Lower lobe of right lung (tissue), 2 donors: ENCODE measurements at regions not wholly inside any gene's neighbourhood (a gene's known extent, or its start where the extent isn't known, plus 50 kb on each side); places are given as distances from the start of the nearest gene placed in this dataset.

Experiments used
- ATAC-seq, 2 donors: fragments of 200-7000 bp; cut with Tn5 transposase; one replicate each; pipeline ENCODE4 v1.9.1; 2020 to 2022; ENCODE audit warnings: mild to moderate bottlenecking in 2 of 2, moderate library complexity in 2 of 2
- DNase-seq: peaks from one replicate; pipeline ENCODE4 v3.0.0-alpha.2; 2020
- H3K27ac ChIP-seq: fragments of 200-600 bp; one replicate; pipeline ENCODE4 v1.8.0; 2022
- H3K27me3 ChIP-seq: fragments of 200-600 bp; one replicate; pipeline ENCODE4 v1.8.0; 2022; ENCODE audit warnings: low read depth
- H3K36me3 ChIP-seq: fragments of 200-600 bp; one replicate; pipeline ENCODE4 v1.8.0; 2022; ENCODE audit warnings: mild to moderate bottlenecking
- H3K4me1 ChIP-seq: fragments of 200-600 bp; one replicate; pipeline ENCODE4 v1.8.0; 2022
- H3K4me3 ChIP-seq: fragments of 200-600 bp; one replicate; pipeline ENCODE4 v1.8.0; 2022; ENCODE audit warnings: mild to moderate bottlenecking
- H3K9me3 ChIP-seq: fragments of 200-600 bp; one replicate; pipeline ENCODE4 v1.8.0; 2022
- intact Hi-C: fragments of 100-400 bp; cut with DNase I; formaldehyde crosslinking; loops from one replicate; pipeline ENCODE4 v1.11.0; 2022
- TF ChIP-seq, protein P1 (sequence below): fragments of 200-600 bp; IDR thresholded peaks from one replicate; pipeline ENCODE4 v1.8.0; 2022; ENCODE audit warnings: antibody characterized with exemption, mild to moderate bottlenecking
- donor health status: DM: no; HTN: yes; CAD: no; lungs with severe emphysema.

DNA sequence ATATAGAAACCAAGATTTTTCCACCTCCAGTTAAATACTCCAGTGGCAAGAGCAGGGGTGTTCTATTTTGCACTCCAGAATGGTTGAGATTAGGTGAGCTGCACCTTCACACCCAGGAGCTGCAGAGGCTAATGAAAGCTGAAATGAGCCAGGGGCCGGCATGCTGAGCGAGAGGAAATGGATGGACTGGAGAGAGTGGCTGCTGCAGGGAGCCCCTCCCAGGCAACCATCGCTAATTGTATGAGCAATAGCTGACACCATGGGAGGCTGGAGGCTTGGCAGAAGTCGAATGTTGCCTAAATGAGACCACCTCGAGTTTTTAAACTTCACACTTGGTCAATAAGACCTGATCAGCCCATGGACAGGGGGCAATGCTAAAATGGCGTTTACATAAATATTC, 301.8 kb upstream of the TMPO start:
- ATAC-seq (no peak), DNase-seq (no peak)
- H3K9me3 ChIP-seq = no peaks in the 10 kb centered on the region
- TF ChIP-seq, protein P1, sequence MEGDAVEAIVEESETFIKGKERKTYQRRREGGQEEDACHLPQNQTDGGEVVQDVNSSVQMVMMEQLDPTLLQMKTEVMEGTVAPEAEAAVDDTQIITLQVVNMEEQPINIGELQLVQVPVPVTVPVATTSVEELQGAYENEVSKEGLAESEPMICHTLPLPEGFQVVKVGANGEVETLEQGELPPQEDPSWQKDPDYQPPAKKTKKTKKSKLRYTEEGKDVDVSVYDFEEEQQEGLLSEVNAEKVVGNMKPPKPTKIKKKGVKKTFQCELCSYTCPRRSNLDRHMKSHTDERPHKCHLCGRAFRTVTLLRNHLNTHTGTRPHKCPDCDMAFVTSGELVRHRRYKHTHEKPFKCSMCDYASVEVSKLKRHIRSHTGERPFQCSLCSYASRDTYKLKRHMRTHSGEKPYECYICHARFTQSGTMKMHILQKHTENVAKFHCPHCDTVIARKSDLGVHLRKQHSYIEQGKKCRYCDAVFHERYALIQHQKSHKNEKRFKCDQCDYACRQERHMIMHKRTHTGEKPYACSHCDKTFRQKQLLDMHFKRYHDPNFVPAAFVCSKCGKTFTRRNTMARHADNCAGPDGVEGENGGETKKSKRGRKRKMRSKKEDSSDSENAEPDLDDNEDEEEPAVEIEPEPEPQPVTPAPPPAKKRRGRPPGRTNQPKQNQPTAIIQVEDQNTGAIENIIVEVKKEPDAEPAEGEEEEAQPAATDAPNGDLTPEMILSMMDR = no peak
- no peak overlapping the region for H3K27ac ChIP-seq
- H3K4me3 ChIP-seq = no peak overlapping the region
- H3K4me1 ChIP-seq = no peaks in the 10 kb centered on the region
- no peaks in the 10 kb centered on the region for H3K36me3 ChIP-seq
- intact Hi-C loops = no loop called here
- H3K27me3 ChIP-seq = no peaks in the 10 kb centered on the region

DNA sequence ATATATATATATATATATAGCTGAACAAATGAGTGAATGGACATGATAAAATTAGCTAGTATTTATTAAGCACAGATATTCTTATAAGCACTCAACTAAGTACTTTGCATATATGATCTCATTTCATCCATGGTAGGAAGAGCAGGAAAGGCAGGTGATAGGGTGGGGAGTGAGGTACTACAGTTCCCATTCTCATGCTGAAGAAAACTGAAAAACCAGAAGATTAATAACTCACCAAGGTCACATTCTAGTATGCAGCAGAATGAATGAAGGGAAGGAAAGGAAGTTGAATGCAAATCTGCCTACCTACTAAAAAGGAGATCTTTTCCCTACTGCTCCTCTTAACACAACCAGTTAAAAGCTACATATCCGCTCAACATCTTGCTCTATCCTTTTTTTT, 298.1 kb upstream of the TMPO start:
- H3K4me3 ChIP-seq = no peak overlapping the region
- H3K27ac ChIP-seq = no peak overlapping the region
- H3K9me3 ChIP-seq = no peaks in the 10 kb centered on the region
- H3K36me3 ChIP-seq = no peaks in the 10 kb centered on the region
- TF ChIP-seq, protein P1 = no peak
- DNase-seq (no peak), ATAC-seq (no peak)
- intact Hi-C loops = no loop called here
- H3K4me1 ChIP-seq = no peaks in the 10 kb centered on the region
- H3K27me3 ChIP-seq = no peaks in the 10 kb centered on the region

DNA sequence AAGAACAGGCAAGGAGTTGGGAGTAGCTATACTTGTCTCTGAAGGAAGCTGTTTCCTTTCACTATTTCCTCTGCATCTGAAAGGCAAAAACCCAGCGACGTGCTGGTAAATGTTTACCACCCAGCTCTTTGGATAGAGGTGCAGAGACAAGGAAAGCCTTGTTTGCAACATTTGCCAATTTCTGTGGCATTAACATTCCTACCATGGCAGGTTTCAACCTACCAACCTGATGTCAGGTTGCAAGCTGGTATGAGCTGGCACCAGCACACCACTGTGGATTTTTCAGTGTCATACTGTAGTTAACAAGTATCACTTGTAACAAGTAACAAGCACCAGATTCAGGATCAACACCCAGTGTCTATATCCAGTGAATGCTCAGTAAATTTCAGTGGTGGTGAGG, 294.8 kb upstream of the TMPO start:
- ATAC-seq = no peak

DNA sequence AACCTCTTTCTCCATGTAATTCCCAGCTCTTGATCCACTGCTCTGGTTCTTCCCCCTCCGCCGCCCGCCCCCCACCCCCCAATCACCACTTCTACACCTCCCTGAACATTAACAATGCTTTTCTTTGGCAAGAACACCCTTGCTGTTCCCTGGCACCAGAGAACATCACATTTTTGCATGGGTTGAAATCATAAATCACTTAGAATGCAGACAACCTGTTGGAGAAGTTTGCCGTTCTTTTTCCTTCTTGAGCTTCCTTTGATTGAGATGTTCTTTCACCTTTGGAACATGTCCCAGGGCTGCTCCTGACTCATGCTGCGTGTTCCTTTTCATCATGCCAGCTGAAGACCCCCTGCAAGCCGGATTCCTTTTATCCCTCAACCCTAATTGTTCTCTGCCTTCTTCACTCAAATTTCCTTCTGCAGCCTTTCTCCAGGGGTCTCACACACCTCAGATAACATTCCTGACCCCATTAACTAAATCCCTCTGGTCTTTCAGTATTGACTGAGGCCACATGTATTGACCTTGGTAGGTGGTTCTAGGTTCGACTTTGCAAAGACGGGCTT, 294.1 kb upstream of the TMPO start:
- DNase-seq (no peak), ATAC-seq (no peak)
- no peaks in the 10 kb centered on the region for H3K9me3 ChIP-seq
- intact Hi-C loops = no loop called here
- no peaks in the 10 kb centered on the region for H3K4me1 ChIP-seq
- H3K4me3 ChIP-seq = no peak overlapping the region
- TF ChIP-seq, protein P1 = no peak
- H3K27me3 ChIP-seq = no peaks in the 10 kb centered on the region
- no peak overlapping the region for H3K27ac ChIP-seq
- no peaks in the 10 kb centered on the region for H3K36me3 ChIP-seq

More for the DNA sequence above, 294.8 kb upstream of the TMPO start:
- H3K36me3 ChIP-seq = no peaks in the 10 kb centered on the region
- no peaks in the 10 kb centered on the region for H3K27me3 ChIP-seq
- no peak for DNase-seq
- H3K4me3 ChIP-seq = no peak overlapping the region
- TF ChIP-seq, protein P1 = no peak
- H3K4me1 ChIP-seq = no peaks in the 10 kb centered on the region
- no peaks in the 10 kb centered on the region for H3K9me3 ChIP-seq
- intact Hi-C loops = no loop called here
- no peak overlapping the region for H3K27ac ChIP-seq

DNA sequence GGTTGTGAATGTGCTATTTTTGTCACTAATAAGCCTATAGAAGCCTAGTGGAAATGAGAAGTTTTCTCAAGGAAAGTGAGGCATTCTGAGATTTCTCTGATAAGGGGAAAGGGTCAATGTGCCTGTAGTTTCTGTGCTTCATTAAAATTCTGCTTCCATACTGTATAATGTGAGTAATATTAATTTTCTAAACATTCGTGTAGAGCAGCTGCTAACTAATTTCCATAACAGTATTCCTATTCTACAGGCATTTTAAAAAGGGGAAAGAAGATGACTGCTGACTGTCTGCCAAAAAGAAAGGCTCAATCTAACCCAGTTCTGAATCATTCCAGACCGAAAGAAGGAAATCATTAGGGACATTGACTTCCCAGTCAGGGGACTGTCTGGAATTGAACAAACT, 293.3 kb upstream of the TMPO start:
- TF ChIP-seq, protein P1 = no peak
- Histone ChIP-seq H3K27me3 (no peaks in the 10 kb centered on the region), H3K4me1 (no peaks in the 10 kb centered on the region), H3K27ac (no peak overlapping the region), H3K36me3 (no peaks in the 10 kb centered on the region), H3K9me3 (no peaks in the 10 kb centered on the region), H3K4me3 (no peak overlapping the region)
- intact Hi-C loops = no loop called here
- no peak for DNase-seq
- ATAC-seq = no peak
